ENCODE measurements at regions not wholly inside any gene's neighbourhood (a gene's known extent, or its start where the extent isn't known, plus 50 kb on each side); places are given as distances from the start of the nearest gene placed in this dataset.

- H3K27me3 ChIP-seq (ENCODE audit: control insufficient read depth, insufficient read depth, low read length): no peaks in the 10 kb centered on the region
- DNase-seq (ENCODE audit: low read depth): no peak
Measured at GRCh38 chr12:17652436-17652835, 437.6 kb downstream of the RERGL start.

GRCh38 chr12:17642340-17642650 is 447.7 kb downstream of the RERGL start:
- no peak for DNase-seq (ENCODE audit: low read depth)
- no peak overlapping the region for H3K4me3 ChIP-seq (ENCODE audit: low read depth, low read length)
- H3K27me3 ChIP-seq (ENCODE audit: control insufficient read depth, insufficient read depth, low read length): no peaks in the 10 kb centered on the region
- no peaks in the 10 kb centered on the region for H3K36me3 ChIP-seq (ENCODE audit: control insufficient read depth, insufficient read depth, low read length)
- no peak for TF ChIP-seq CTCF (IDR thresholded peaks at IDR 0.05; ENCODE audit: insufficient read depth, low read length, poor library complexity, severe bottlenecking)

More at GRCh38 chr12:17652436-17652835, 437.6 kb downstream of the RERGL start:
- Histone ChIP-seq H3K4me3 (ENCODE audit: low read depth, low read length) (no peak overlapping the region), H3K36me3 (ENCODE audit: control insufficient read depth, insufficient read depth, low read length) (no peaks in the 10 kb centered on the region)
- TF ChIP-seq CTCF (IDR thresholded peaks at IDR 0.05; ENCODE audit: insufficient read depth, low read length, poor library complexity, severe bottlenecking): no peak

- no peaks in the 10 kb centered on the region for H3K36me3 ChIP-seq (ENCODE audit: control insufficient read depth, insufficient read depth, low read length)
- H3K4me3 ChIP-seq (ENCODE audit: low read depth, low read length): no peak overlapping the region
- TF ChIP-seq CTCF (IDR thresholded peaks at IDR 0.05; ENCODE audit: insufficient read depth, low read length, poor library complexity, severe bottlenecking): no peak
- H3K27me3 ChIP-seq (ENCODE audit: control insufficient read depth, insufficient read depth, low read length): no peaks in the 10 kb centered on the region
- no peak for DNase-seq (ENCODE audit: low read depth)
Measured at GRCh38 chr12:17640615-17641014, 449.4 kb downstream of the RERGL start.

- no peak for TF ChIP-seq CTCF (IDR thresholded peaks at IDR 0.05; ENCODE audit: insufficient read depth, low read length, poor library complexity, severe bottlenecking)
- H3K4me3 ChIP-seq (ENCODE audit: low read depth, low read length): no peak overlapping the region
- no peaks in the 10 kb centered on the region for H3K27me3 ChIP-seq (ENCODE audit: control insufficient read depth, insufficient read depth, low read length)
- no peaks in the 10 kb centered on the region for H3K36me3 ChIP-seq (ENCODE audit: control insufficient read depth, insufficient read depth, low read length)
- no peak for DNase-seq (ENCODE audit: low read depth)
Measured at GRCh38 chr12:17618831-17619230, 471.2 kb downstream of the RERGL start.

- no peaks in the 10 kb centered on the region for H3K27me3 ChIP-seq (ENCODE audit: control insufficient read depth, insufficient read depth, low read length)
- TF ChIP-seq CTCF (IDR thresholded peaks at IDR 0.05; ENCODE audit: insufficient read depth, low read length, poor library complexity, severe bottlenecking): no peak
- H3K4me3 ChIP-seq (ENCODE audit: low read depth, low read length): no peak overlapping the region
- H3K36me3 ChIP-seq (ENCODE audit: control insufficient read depth, insufficient read depth, low read length): no peaks in the 10 kb centered on the region
- no peak for DNase-seq (ENCODE audit: low read depth)
Measured at GRCh38 chr12:17609701-17610100, 480.3 kb downstream of the RERGL start.

GRCh38 chr12:17609153-17609552 is 480.8 kb downstream of the RERGL start:
- H3K36me3 ChIP-seq (ENCODE audit: control insufficient read depth, insufficient read depth, low read length): no peaks in the 10 kb centered on the region
- DNase-seq (ENCODE audit: low read depth): no peak
- no peaks in the 10 kb centered on the region for H3K27me3 ChIP-seq (ENCODE audit: control insufficient read depth, insufficient read depth, low read length)
- H3K4me3 ChIP-seq (ENCODE audit: low read depth, low read length): no peak overlapping the region
- no peak for TF ChIP-seq CTCF (IDR thresholded peaks at IDR 0.05; ENCODE audit: insufficient read depth, low read length, poor library complexity, severe bottlenecking)
